K562 (cell line): ENCODE measurements at regions not wholly inside any gene's neighbourhood (a gene's known extent, or its start where the extent isn't known, plus 50 kb on each side); places are given as distances from the start of the nearest gene placed in this dataset.

Experiments
- ATAC-seq: fragments of 200-7000 bp; cut with Tn5 transposase; 3 replicates; pipeline ENCODE4 v1.9.1; 2020; ENCODE audit warnings: moderate library complexity
- BruUV-seq: library from RNA; stranded (reverse); fragments of 400-500 nt; replicated peaks from 2 replicates; lab custom pipeline; 2021; lab: Mats Ljungman, UMichigan
- CTCF ChIA-PET: fragments of 300-600 bp; formaldehyde crosslinking; extraction: SDS; loops from one replicate; lab custom pipeline; 2021; ENCODE audit warnings: low intra/inter-chr PET ratio; lab: Yijun Ruan, JAX
- POLR2A ChIA-PET: fragments of 300-600, 350-650 bp; sonication (Branson Sonifier 250); formaldehyde crosslinking; extraction: SDS; loops from one replicate; lab custom pipeline; 2021; ENCODE audit warnings: antibody characterized with exemption, inconsistent platforms; lab: Yijun Ruan, JAX
- DNase-seq, 4 experiments: peaks; one replicate each; pipeline versions ENCODE4 v3.0.0 to v3.0.0-alpha.2; 2011 to 2018; ENCODE audit warnings: low spot score in 3 of 4, mixed read lengths in 3 of 4; ENCODE audit errors: extremely low read depth in 1 of 4
- FAIRE-seq: peaks from 2 replicates; lab custom pipeline; 2011; peaks lifted over from hg19 to GRCh38; lab: Jason Lieb, UNC
- H2AFZ ChIP-seq: 2 replicates; pipeline ENCODE4 v1.6.0; 2011; ENCODE audit warnings: low read depth, low read length, control low read depth, inconsistent platforms
- H3K27ac ChIP-seq: fragments of 200-600 bp; 3 replicates; pipeline ENCODE4 v1.8.0; 2011; ENCODE audit warnings: low read depth, mild to moderate bottlenecking, control low read depth, inconsistent platforms, low read length, moderate library complexity, mixed read lengths; ENCODE audit errors: extremely low read depth
- H3K27me3 ChIP-seq, 2 experiments: fragments of 300-600 bp in 1 of 2; 2 replicates in 1 of 2; 3 replicates in 1 of 2; pipeline versions ENCODE4 v1.6.0 to v1.8.0; 2011; ENCODE audit warnings: inconsistent platforms in 2 of 2, low read length in 2 of 2, mild to moderate bottlenecking in 1 of 2, mixed read lengths in 1 of 2, moderate library complexity in 1 of 2; ENCODE audit not compliant: control insufficient read depth in 2 of 2, insufficient read depth in 2 of 2
- H3K36me3 ChIP-seq: fragments of 300-600 bp; 3 replicates; pipeline ENCODE4 v1.8.0; 2011; ENCODE audit warnings: mild to moderate bottlenecking, low read length, inconsistent platforms; ENCODE audit not compliant: control insufficient read depth, insufficient read depth
- H3K4me1 ChIP-seq, 2 experiments: fragments of 200-600 bp in 1 of 2; replicated peaks in 1 of 2; 2 replicates in 1 of 2; 3 replicates in 1 of 2; pipeline versions ENCODE4 v1.5.1 to v1.8.0; 2011; ENCODE audit warnings: inconsistent platforms in 2 of 2, low read length in 2 of 2, mild to moderate bottlenecking in 1 of 2, mixed read lengths in 1 of 2, moderate library complexity in 1 of 2; ENCODE audit not compliant: control insufficient read depth in 2 of 2, insufficient read depth in 2 of 2
- H3K4me2 ChIP-seq: 2 replicates; pipeline ENCODE4 v1.6.1; 2011; ENCODE audit warnings: low read length, control low read depth, inconsistent platforms, mixed read lengths; ENCODE audit not compliant: insufficient read depth
- H3K4me3 ChIP-seq: fragments of 200-600 bp; sonication (generic), shearing (Covaris generic); 2 replicates; pipeline ENCODE4 v1.5.1; 2016; ENCODE audit warnings: control low read depth, inconsistent platforms
- H3K79me2 ChIP-seq: fragments of 200-600 bp; 3 replicates; pipeline ENCODE4 v1.8.0; 2011; ENCODE audit warnings: low read length, inconsistent platforms; ENCODE audit not compliant: control insufficient read depth, insufficient read depth
- H3K9ac ChIP-seq, 2 experiments: 2 replicates each; pipeline versions ENCODE4 v1.6.0 to v1.6.1; 2011; ENCODE audit warnings: low read depth in 2 of 2, low read length in 2 of 2, control low read depth in 1 of 2, inconsistent platforms in 1 of 2, mild to moderate bottlenecking in 1 of 2, mixed read lengths in 1 of 2; ENCODE audit not compliant: insufficient read depth in 1 of 2
- H3K9me1 ChIP-seq: one replicate; pipeline ENCODE4 v1.6.0; 2011; ENCODE audit warnings: inconsistent platforms, mild to moderate bottlenecking, low read length, moderate library complexity; ENCODE audit not compliant: control insufficient read depth, insufficient read depth
- H3K9me3 ChIP-seq: replicated peaks from 2 replicates; pipeline ENCODE4 v1.5.1; 2011; ENCODE audit warnings: low read depth, low read length, inconsistent platforms; ENCODE audit not compliant: control insufficient read depth, insufficient read depth
- H4K20me1 ChIP-seq: replicated peaks from 2 replicates; pipeline ENCODE4 v1.6.1; 2011; ENCODE audit warnings: low read length, inconsistent platforms, mixed read lengths; ENCODE audit not compliant: control insufficient read depth, insufficient read depth
- ATF3 ChIP-seq, 2 experiments: fragments of 450-650 bp in 1 of 2; sonication (generic) in 1 of 2; formaldehyde crosslinking in 1 of 2; IDR thresholded peaks in 1 of 2; conservative IDR thresholded peaks in 1 of 2; 2 replicates each; pipeline versions ENCODE4 v1.6.1 to v1.8.1; 2016 to 2023; ENCODE audit warnings: mild to moderate bottlenecking in 2 of 2, moderate library complexity in 2 of 2, inconsistent platforms in 1 of 2, missing genetic modification reagents in 1 of 2
- BHLHE40 ChIP-seq: IDR thresholded peaks from 2 replicates; pipeline ENCODE4 v1.6.1; 2011; ENCODE audit warnings: low read length, improper control_type of control experiment
- DEAF1 ChIP-seq: fragments of 450-650 bp; formaldehyde crosslinking; IDR thresholded peaks from 2 replicates; pipeline ENCODE4 v1.4.0; 2020; ENCODE audit warnings: mild to moderate bottlenecking, moderate library complexity
- E2F5 ChIP-seq: sonication (generic); formaldehyde crosslinking; IDR thresholded peaks from 2 replicates; pipeline ENCODE4 v1.8.0; 2022; ENCODE audit warnings: mild to moderate bottlenecking, missing genetic modification reagents
- HMG20B ChIP-seq: fragments of 250-450 bp; sonication (Bioruptor Pico); IDR thresholded peaks from 2 replicates; pipeline ENCODE4 v1.5.0; 2021; ENCODE audit warnings: mild to moderate bottlenecking
- IRF2 ChIP-seq: sonication (generic); formaldehyde crosslinking; IDR thresholded peaks from 2 replicates; pipeline ENCODE4 v1.8.1; 2022; ENCODE audit warnings: mild to moderate bottlenecking, missing genetic modification reagents
- MBD2 ChIP-seq: sonication (generic); IDR thresholded peaks from 2 replicates; pipeline ENCODE4 v1.6.1; 2016; ENCODE audit warnings: low read depth, borderline replicate concordance
- NELFE ChIP-seq: IDR thresholded peaks from 2 replicates; pipeline ENCODE4 v1.6.1; 2011; ENCODE audit warnings: mild to moderate bottlenecking; ENCODE audit not compliant: insufficient read depth, insufficient read length
- POU5F1 ChIP-seq: fragments of 150-350 bp; IDR thresholded peaks from 2 replicates; pipeline ENCODE4 v1.6.1; 2014; ENCODE audit warnings: borderline replicate concordance, low read length, low read depth, mild to moderate bottlenecking; ENCODE audit not compliant: partially characterized antibody
- PRMT5 ChIP-seq: sonication (generic); formaldehyde crosslinking; IDR thresholded peaks from 2 replicates; pipeline ENCODE4 v1.5.0; 2020; ENCODE audit warnings: missing genetic modification reagents
- SRSF7 ChIP-seq: fragments of 200-400 bp; formaldehyde crosslinking; optimal IDR thresholded peaks from 2 replicates; pipeline ENCODE3; 2017; ENCODE audit warnings: mild to moderate bottlenecking, low read depth, low read length
- ZSCAN29 ChIP-seq: fragments of 450-650 bp; IDR thresholded peaks from 2 replicates; pipeline ENCODE4 v1.6.1; 2017
- WGBS: fragments of 100-300 bp; shearing (Covaris generic); methylation state at CpG from one replicate; pipeline ENCODE4 v1.1.6; 2016; ENCODE audit warnings: low coverage, mixed read lengths; ENCODE audit not compliant: insufficient coverage; ENCODE audit errors: missing lambda C conversion rate; 5-methylcytosine and 5-hydroxymethylcytosine counted together
- in situ Hi-C: fragments of 300-500 bp; cut with MboI; formaldehyde crosslinking; loops from 4 replicates; pipeline ENCODE4 v1.15.0; 2018; ENCODE audit warnings: inconsistent platforms, mixed read lengths
- intact Hi-C: fragments of 100-400 bp; cut with micrococcal nuclease; formaldehyde crosslinking; loops from 2 replicates; pipeline ENCODE4 v1.14.2; 2022
- TF ChIP-seq, protein P1 (sequence below): sonication (generic); formaldehyde crosslinking; IDR thresholded peaks from 2 replicates; pipeline ENCODE4 v1.8.1; 2022; ENCODE audit warnings: missing genetic modification reagents
- TF ChIP-seq, protein P2 (sequence below): IDR thresholded peaks from 2 replicates; pipeline ENCODE4 v1.6.1; 2016; ENCODE audit warnings: missing genetic modification characterization, missing compliant biosample characterization

DNA sequence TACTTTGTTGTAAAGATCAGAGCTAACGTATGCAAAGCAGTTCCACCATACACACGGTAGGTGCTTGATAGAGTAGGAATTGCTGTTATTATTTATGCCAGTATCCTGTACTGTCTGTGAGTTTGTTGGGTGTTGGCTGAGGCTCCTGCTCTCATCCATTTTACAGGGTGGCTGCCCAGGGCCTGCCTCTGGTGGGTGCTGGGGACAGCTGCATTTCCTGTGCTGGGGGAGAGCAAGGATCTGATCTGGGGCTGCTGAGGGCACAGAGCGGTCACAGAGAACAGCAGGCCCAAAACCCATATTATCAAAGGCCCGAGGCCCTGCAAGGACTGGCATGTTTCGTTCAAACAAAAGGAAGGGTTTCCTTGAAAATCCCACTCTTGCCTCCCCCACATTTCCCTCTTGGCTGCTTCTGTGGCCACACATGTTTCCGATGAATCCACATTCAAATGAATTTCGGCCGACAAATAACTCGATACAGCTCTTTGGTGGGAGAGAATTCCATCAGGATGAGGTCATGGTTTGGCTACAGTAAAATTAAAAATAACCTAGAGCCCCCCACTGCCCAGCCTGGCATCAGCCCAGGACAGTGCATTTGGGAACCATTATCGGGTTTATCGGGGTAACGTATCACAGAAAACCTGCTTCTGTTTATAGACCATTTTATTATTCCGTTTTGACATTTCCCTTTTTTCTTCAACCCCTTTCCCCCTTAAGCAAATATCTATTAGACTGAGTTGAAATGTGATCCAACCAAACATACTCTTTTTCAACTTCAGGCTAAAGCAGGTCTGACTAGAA lies 143.4 kb downstream of the CYRIA start (continued):
- TF ChIP-seq SRSF7 = no peak

DNA sequence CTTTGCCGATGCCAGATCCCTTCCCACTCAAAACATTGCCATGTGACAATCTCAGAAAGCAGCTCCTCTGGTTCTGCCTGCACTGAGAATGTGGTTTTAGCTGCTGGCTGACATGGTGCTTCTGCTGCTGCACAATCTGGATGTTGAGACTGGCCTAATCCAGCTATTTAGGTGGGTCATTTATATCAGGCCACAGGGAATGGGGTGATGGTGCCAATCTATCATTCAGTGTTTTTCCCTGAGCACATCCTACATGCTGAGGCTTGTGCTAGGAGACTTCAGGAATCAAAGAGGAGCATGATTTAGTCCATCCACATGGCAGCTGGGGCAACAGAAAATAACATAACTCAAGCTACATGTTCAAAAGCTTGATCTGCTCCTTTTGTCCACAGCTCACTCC lies 144.7 kb downstream of the CYRIA start:
- intact Hi-C loops (no loop called here), in situ Hi-C loops (loop anchor here (10.0 kb wide), 1 partner anchor 234 kb away; no protein-coding TSS in a partner anchor)
- DNase-seq = no peak
- Histone ChIP-seq H4K20me1 (no peaks in the 10 kb centered on the region), H3K4me2 (no peak overlapping the region), H3K9me3 (no peaks in the 10 kb centered on the region), H3K36me3 (no peaks in the 10 kb centered on the region), H3K27ac (no peak overlapping the region), H3K27me3 (peaks cover 7 to 18% of the 10 kb centered on the region in 2 experiments; a peak in 3 of 5 replicates), H3K79me2 (no peaks in the 10 kb centered on the region), H3K9me1 (no peaks in the 10 kb centered on the region), H3K4me3 (no peak overlapping the region), H2AFZ (no peak overlapping the region), H3K4me1 (no peaks in the 10 kb centered on the region), H3K9ac (no peak overlapping the region)
- FAIRE-seq = no peak
- ATAC-seq = no peak
- ChIA-PET POLR2A (interaction anchor here (0.7 kb wide), 1 partner anchor 258 kb away, joined by 3 read pairs; no protein-coding TSS in a partner anchor), CTCF (no interaction called here)
- 0% methylated on average over 1 of the region's 1 CpG for WGBS
- no TSS peak for BruUV-seq
- TF ChIP-seq ATF3 (IDR thresholded peaks at IDR 0.05) (no peak), ATF3 (CRISPR knock-in tag; conservative IDR thresholded peaks at IDR 0.05) (no peak), MBD2 (no peak), DEAF1 (CRISPR knock-in tag) (no peak), PRMT5 (CRISPR knock-in tag) (no peak), NELFE (no peak), ZSCAN29 (no peak), BHLHE40 (no peak), IRF2 (no peak), E2F5 (CRISPR knock-in tag) (no peak), POU5F1 (no peak), HMG20B (no peak)
- TF ChIP-seq, protein P1, sequence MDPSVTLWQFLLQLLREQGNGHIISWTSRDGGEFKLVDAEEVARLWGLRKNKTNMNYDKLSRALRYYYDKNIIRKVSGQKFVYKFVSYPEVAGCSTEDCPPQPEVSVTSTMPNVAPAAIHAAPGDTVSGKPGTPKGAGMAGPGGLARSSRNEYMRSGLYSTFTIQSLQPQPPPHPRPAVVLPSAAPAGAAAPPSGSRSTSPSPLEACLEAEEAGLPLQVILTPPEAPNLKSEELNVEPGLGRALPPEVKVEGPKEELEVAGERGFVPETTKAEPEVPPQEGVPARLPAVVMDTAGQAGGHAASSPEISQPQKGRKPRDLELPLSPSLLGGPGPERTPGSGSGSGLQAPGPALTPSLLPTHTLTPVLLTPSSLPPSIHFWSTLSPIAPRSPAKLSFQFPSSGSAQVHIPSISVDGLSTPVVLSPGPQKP = no peak
- TF ChIP-seq, protein P2, sequence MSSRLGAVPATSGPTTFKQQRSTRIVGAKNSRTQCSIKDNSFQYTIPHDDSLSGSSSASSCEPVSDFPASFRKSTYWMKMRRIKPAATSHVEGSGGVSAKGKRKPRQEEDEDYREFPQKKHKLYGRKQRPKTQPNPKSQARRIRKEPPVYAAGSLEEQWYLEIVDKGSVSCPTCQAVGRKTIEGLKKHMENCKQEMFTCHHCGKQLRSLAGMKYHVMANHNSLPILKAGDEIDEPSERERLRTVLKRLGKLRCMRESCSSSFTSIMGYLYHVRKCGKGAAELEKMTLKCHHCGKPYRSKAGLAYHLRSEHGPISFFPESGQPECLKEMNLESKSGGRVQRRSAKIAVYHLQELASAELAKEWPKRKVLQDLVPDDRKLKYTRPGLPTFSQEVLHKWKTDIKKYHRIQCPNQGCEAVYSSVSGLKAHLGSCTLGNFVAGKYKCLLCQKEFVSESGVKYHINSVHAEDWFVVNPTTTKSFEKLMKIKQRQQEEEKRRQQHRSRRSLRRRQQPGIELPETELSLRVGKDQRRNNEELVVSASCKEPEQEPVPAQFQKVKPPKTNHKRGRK (tag) = no peak
